AG09309 (cell line): ENCODE measurements at regions not wholly inside any gene's neighbourhood (a gene's known extent, or its start where the extent isn't known, plus 50 kb on each side); places are given as distances from the start of the nearest gene placed in this dataset.

Experiments used
- DNase-seq: peaks from one replicate; pipeline ENCODE4 v3.0.0-alpha.2; 2010; ENCODE audit warnings: low read depth
- H3K4me3 ChIP-seq: 2 replicates; pipeline ENCODE4 v1.5.1; 2011; ENCODE audit warnings: mild to moderate bottlenecking, low read depth, low read length, moderate library complexity; ENCODE audit not compliant: control insufficient read depth
- CTCF ChIP-seq: IDR thresholded peaks from 2 replicates; pipeline ENCODE4 v1.5.1; 2011; ENCODE audit warnings: mild to moderate bottlenecking, low read depth, low read length, inconsistent platforms; ENCODE audit not compliant: insufficient read depth, control insufficient read depth; ENCODE audit errors: missing control alignments

- no peak for TF ChIP-seq CTCF
- no peak for DNase-seq
Observed at GRCh38 chr20:19821606-19822005, 63.5 kb downstream of the RIN2 start.

GRCh38 chr20:19823216-19823615 is 65.2 kb downstream of the RIN2 start:
- no peak overlapping the region for H3K4me3 ChIP-seq
- TF ChIP-seq CTCF: no peak
- DNase-seq: no peak

More at GRCh38 chr20:19821606-19822005, 63.5 kb downstream of the RIN2 start:
- no peak overlapping the region for H3K4me3 ChIP-seq

GRCh38 chr20:19823971-19824370 is 65.9 kb downstream of the RIN2 start:
- TF ChIP-seq CTCF: no peak
- no peak for DNase-seq
- no peak overlapping the region for H3K4me3 ChIP-seq

GRCh38 chr20:19824861-19825260 is 66.8 kb downstream of the RIN2 start:
- H3K4me3 ChIP-seq: no peak overlapping the region
- no peak for TF ChIP-seq CTCF
- no peak for DNase-seq

- DNase-seq: no peak
- TF ChIP-seq CTCF: no peak
- no peak overlapping the region for H3K4me3 ChIP-seq
Observed at GRCh38 chr20:19826179-19826914, 68.3 kb downstream of the RIN2 start.

GRCh38 chr20:19827818-19828217 is 69.8 kb downstream of the RIN2 start:
- no peak for TF ChIP-seq CTCF
- no peak for DNase-seq
- H3K4me3 ChIP-seq: no peak overlapping the region
